ENCODE measurements at regions not wholly inside any gene's neighbourhood (a gene's known extent, or its start where the extent isn't known, plus 50 kb on each side); places are given as distances from the start of the nearest gene placed in this dataset.

DNA sequence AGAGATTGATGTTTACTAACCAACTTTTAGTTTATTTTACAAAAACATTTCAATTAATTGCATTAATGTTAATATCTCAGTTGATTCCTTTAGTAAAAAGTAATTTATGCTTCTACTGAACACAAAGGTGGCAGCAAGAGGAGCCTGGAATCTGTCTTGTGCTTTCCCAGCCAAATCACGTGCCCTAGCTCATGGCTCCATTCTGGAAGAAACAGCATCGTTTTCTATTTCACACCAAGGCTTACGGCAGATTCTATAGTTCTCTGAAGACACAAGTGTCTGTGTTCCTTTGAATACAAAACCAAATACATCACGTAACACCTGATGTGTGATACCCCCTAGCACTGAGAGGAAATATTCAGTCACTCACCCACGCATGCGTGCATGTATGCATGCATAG is 346.1 kb upstream of the MIR17HG start:
- POLR2A ChIA-PET: no interaction called here
- no peaks in the 10 kb centered on the region for H3K9me3 ChIP-seq (ENCODE audit: control insufficient read depth, insufficient read depth, low read depth, low read length)
- TF ChIP-seq ZFP41 (tag by site-specific recombination; IDR thresholded peaks at IDR 0.05; ENCODE audit: borderline replicate concordance) (no peak), MEIS1 (CRISPR knock-in tag; IDR thresholded peaks at IDR 0.05; ENCODE audit: borderline replicate concordance) (no peak), ZNF830 (tag by site-specific recombination; IDR thresholded peaks at IDR 0.05; ENCODE audit: low read depth) (no peak), ZBTB6 (tag by site-specific recombination; IDR thresholded peaks at IDR 0.05) (no peak), ZIC2 (tag by site-specific recombination; IDR thresholded peaks at IDR 0.05) (no peak), PRDM1 (tag by site-specific recombination; IDR thresholded peaks at IDR 0.05) (no peak), KLF8 (tag by site-specific recombination; IDR thresholded peaks at IDR 0.05) (no peak), ZBTB1 (tag by site-specific recombination; IDR thresholded peaks at IDR 0.05) (no peak), ZNF174 (tag by site-specific recombination; IDR thresholded peaks at IDR 0.05) (no peak), HOXC10 (CRISPR knock-in tag; IDR thresholded peaks at IDR 0.05) (no peak), ZNF843 (tag by site-specific recombination; IDR thresholded peaks at IDR 0.05) (no peak), ZNF558 (tag by site-specific recombination; IDR thresholded peaks at IDR 0.05) (no peak), ZNF473 (tag by site-specific recombination; IDR thresholded peaks at IDR 0.05) (no peak), ZBTB8A (tag by site-specific recombination; IDR thresholded peaks at IDR 0.05) (no peak), PRDM6 (tag by site-specific recombination; IDR thresholded peaks at IDR 0.05) (no peak), KLF10 (tag by site-specific recombination; IDR thresholded peaks at IDR 0.05) (no peak), ZNF426 (tag by site-specific recombination; IDR thresholded peaks at IDR 0.05) (no peak), ZNF169 (tag by site-specific recombination; IDR thresholded peaks at IDR 0.05) (no peak), ZNF560 (tag by site-specific recombination; IDR thresholded peaks at IDR 0.05; ENCODE audit: borderline replicate concordance) (no peak), HOXA7 (CRISPR knock-in tag; IDR thresholded peaks at IDR 0.05; ENCODE audit: borderline replicate concordance) (no peak)
- H3K27ac ChIP-seq (ENCODE audit: extremely low read depth, low read depth, low read length): no peak overlapping the region
- H3K4me3 ChIP-seq (ENCODE audit: low read depth, low read length): no peak overlapping the region
- H3K36me3 ChIP-seq (ENCODE audit: control insufficient read depth in 2 of 2, insufficient read depth in 1 of 2, low read length in 2 of 2): no peaks in the 10 kb centered on the region
- no peaks in the 10 kb centered on the region for H3K4me1 ChIP-seq (ENCODE audit: control insufficient read depth, insufficient read depth, low read length)
- CTCF ChIA-PET: interaction anchor here (1.0 kb wide), 1 partner anchor 13 kb away, joined by 3 read pairs; no protein-coding TSS in a partner anchor

GRCh38 chr13:91014696-91015095 is 332.8 kb upstream of the MIR17HG start:
- Histone ChIP-seq H3K27ac (ENCODE audit: extremely low read depth, low read depth, low read length) (no peak overlapping the region), H3K4me1 (ENCODE audit: control insufficient read depth, insufficient read depth, low read length) (no peaks in the 10 kb centered on the region)
- CTCF ChIA-PET: interaction anchor here (0.7 kb wide), 1 partner anchor 148 kb away, joined by 3 read pairs; no protein-coding TSS in a partner anchor

More at GRCh38 chr13:91014696-91015095, 332.8 kb upstream of the MIR17HG start:
- Histone ChIP-seq H3K4me3 (ENCODE audit: low read depth, low read length) (no peak overlapping the region), H3K9me3 (ENCODE audit: control insufficient read depth, insufficient read depth, low read depth, low read length) (no peaks in the 10 kb centered on the region), H3K36me3 (ENCODE audit: control insufficient read depth in 2 of 2, insufficient read depth in 1 of 2, low read length in 2 of 2) (no peaks in the 10 kb centered on the region)
- POLR2A ChIA-PET: no interaction called here
- TF ChIP-seq ZNF175 (tag by site-specific recombination; IDR thresholded peaks at IDR 0.05): no peak
- TF ChIP-seq ZNF530 (tag by site-specific recombination; IDR thresholded peaks at IDR 0.05; ENCODE audit: low read depth): no peak
- TF ChIP-seq ZNF626 (tag by site-specific recombination; IDR thresholded peaks at IDR 0.05): no peak
- no peak for TF ChIP-seq ZNF621 (tag by site-specific recombination; IDR thresholded peaks at IDR 0.05)
- no peak for TF ChIP-seq ZNF555 (tag by site-specific recombination; conservative IDR thresholded peaks at IDR 0.05)
- no peak for TF ChIP-seq ZNF324 (tag by site-specific recombination; IDR thresholded peaks at IDR 0.05)
- no peak for TF ChIP-seq ZNF426 (tag by site-specific recombination; IDR thresholded peaks at IDR 0.05)
- no peak for TF ChIP-seq ZNF776 (tag by site-specific recombination; IDR thresholded peaks at IDR 0.05; ENCODE audit: borderline replicate concordance)
- no peak for TF ChIP-seq SP7 (tag by site-specific recombination; IDR thresholded peaks at IDR 0.05)
- no peak for TF ChIP-seq SCRT2 (tag by site-specific recombination; IDR thresholded peaks at IDR 0.05)
- TF ChIP-seq ZNF571 (tag by site-specific recombination; IDR thresholded peaks at IDR 0.05): no peak
- no peak for TF ChIP-seq SCRT1 (tag by site-specific recombination; IDR thresholded peaks at IDR 0.05; ENCODE audit: borderline replicate concordance)

All from HEK293 (cell line).